HG02678 (cell line): ENCODE measurements at regions not wholly inside any gene's neighbourhood (a gene's known extent, or its start where the extent isn't known, plus 50 kb on each side); places are given as distances from the start of the nearest gene placed in this dataset.

Experiments used
- ATAC-seq: cut with Tn5 transposase; IDR thresholded peaks from one replicate; pipeline ENCODE4 v1.9.1; 2021; ENCODE audit warnings: mild to moderate bottlenecking, moderate library complexity; ENCODE audit not compliant: unreplicated experiment

- ATAC-seq, result no peak
Observed at GRCh38 chr18:45222180-45222579, 393.1 kb upstream of the SLC14A2 start.

DNA sequence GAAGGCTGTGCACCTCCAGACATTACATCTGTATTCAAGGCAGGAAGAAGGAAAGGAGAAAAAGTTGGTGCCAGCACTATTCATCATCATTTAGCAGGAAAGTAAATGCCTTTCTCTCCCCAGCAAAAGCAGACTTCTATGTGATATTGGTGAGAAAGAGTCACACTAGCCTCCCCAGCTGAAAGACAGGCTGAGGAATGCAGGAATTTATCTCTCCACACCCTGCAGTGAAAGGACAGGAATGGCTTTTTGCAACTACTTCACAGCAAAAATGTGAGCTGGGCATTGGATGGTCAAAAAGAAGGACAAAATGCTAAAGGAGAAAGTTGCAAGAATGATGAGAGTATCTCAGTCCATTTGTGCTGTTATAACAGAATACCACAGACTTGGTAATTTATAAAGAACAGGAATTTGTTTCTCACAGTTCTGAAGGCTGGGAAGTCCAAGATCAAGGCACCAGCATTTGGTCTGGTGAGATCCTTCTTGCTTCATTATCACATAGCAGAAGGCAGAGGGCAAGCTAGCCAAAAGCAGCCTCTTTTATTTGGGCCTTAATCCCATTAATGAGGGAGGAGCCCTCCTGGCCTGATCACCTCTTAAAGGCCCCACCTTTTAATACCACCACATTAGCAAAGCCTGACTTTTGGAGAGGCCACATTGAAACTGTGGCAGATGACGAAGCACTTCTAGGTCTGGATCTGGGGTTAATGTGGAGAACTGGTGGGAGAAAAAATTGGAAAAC, 388.1 kb upstream of the SLC14A2 start:
- ATAC-seq, result no peak

DNA sequence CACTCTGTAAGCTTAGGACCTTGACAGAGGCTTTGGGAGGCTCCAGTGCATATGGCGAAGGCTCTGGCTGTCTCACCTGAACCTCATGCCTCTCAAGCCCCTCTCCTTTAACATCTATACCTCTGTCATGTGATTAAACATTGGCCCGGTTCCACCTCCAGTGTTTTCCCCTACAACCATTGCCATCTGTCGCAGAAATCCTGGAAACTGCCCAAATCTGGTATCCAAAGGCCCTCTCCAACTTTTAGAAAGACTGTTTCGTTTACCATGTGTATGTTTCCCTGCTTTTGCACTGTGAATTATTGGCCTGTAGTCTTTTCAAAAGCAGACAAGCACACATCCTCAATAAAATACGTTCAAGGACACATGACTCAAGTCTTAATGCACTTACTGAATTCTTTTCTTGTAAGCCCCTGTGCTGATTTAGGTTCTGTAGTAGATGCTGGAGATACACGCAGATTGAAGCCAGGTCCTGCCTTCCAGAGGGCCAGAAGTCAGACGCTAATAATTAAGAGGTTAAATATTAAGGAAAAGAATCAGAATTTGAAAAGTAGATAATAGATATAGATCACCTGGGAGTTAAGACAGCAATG, 386.4 kb upstream of the SLC14A2 start:
- no peak for ATAC-seq

DNA sequence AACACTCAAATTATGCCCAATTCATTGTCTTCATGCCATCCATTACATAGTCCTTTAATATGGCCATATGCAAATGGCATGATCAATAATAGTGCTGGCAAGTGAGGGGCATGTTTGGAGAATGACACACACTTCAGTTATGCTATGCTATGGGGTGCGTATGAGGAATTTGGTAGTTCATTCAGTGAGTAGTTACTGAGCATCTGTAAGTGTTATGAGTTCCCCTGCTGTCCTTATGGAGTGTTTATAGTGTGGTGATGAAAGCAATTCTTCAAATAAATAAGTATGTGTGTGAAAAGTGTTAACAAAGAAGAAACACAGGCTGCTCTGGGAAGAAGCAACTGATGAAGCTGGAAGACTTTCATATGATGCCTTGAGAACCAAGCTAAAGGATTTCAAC, 383.7 kb upstream of the SLC14A2 start:
- no peak for ATAC-seq

DNA sequence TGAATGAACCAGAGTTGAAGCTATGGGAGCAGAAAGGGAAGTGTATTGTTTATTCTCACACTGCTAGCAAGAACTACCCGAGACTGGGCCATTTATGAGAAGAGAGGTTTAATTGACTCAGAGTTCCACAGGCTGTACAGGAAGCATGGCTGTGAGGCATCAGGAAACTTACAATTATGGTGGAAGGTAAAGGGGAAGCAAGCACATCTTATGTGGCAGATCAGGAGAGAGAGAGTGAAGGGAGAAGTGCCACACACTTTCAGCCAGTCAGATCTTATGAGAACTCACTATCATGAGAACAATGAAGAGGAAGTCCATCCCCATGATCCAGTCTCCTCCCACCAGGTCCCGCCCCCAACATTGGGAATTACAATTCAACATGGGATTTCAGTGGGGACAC, 383.2 kb upstream of the SLC14A2 start:
- ATAC-seq, result no peak

- ATAC-seq, result no peak
Observed at GRCh38 chr18:45236676-45237075, 378.6 kb upstream of the SLC14A2 start.

DNA sequence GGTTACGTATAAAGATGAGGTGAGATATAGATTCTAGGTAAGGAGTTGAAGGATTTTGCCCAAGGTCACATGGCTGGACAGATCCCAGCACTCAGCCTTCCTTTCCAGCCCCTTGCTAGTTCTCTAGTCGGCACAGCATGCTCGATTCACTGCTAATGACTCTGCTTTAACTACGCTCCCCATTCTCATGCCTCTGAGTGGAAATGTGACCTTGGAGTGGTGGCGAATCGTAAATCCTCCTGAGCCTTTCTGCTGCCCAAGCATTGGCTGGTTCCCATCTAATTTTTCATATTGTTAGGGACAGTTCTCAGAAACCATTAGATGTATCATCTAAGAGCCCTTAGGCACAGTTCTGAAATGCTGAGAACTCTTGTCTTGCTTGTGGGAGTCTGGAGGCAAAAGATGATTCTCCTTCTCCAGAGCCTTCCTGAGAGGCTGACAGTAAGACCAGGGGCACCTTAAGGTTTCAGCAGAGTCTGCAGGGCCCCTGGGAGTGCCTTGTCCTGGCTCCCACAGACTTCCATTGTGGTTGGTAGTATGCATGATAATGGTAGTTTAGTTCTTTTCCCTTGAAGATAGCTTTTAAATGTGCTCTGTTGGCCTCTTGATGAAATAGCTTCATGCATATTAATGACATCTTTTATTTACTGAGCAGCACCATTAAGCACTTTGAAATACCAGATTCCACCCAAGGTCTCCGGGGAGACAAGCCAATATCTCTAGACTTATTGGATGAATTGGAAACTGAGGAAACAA, 377.8 kb upstream of the SLC14A2 start:
- ATAC-seq, result no peak

DNA sequence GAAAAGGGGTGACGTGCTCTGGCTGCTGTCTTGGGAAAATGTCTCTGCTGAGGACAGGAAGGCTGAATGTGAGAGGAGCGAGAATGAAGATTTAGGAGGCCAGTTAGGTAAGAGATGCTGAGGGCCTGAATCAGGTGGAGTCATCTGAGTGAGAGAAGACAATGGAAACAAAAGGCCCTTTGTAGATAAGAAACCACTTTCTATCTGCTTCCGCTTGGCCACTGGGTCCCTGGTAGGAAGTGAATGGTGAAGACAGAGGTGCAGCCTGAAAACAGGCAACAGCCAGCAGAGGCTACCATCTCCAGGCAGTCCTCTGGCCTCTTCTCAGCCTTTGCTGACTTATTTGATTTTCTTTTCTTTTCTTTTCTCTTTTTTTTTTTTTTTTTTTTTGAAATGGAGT, 374.0 kb upstream of the SLC14A2 start:
- ATAC-seq, result no peak

DNA sequence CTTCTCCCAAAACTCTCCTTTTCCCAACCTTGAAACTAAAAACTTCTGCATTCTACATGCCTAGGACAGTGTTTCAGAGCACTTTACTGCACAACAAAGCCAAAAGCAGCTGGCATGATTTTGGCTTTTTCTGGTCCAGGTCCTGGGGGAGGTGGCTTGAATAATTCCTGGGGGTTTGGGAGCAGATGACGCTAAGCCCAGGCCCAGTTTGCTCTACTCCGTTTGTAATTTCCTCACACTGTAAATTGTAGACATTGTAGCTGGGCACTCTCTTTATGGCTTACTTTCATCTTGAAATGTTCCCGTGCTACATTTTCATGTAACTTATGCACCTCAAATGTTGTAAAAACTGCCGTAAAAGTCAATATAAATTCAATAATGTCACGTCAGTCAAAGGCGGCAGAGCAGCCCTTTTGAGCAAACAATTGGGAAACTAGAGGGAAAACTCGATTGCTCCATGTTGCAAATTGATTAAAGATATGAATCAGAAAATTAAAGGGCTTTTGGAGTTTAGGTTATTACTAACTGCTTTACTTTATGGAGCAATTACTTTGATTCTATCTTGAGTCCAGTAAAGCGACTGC, 373.2 kb upstream of the SLC14A2 start:
- ATAC-seq, result no peak

- ATAC-seq, result no peak
Observed at GRCh38 chr18:45243340-45244110, 371.8 kb upstream of the SLC14A2 start.

DNA sequence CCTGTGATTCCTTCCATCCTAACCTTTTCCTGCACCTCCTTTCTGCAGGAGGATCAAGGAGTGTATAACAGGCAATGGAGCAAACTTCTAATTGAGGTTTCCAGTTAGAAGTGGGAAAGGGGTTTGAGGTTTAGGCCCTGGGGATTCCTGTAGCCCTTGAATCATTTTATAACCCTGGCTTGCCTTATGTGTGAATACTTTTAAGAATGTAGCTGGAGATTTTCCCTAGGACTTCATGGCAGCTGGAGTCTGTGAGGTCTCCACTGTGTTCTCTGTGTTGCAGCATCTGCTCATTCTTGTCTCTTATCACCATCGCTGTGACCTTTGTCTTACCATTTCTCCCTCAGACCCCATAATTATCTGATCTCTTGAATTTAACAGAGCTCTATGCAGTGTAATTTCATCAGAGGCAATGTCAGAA, 370.2 kb upstream of the SLC14A2 start:
- ATAC-seq, result no peak

DNA sequence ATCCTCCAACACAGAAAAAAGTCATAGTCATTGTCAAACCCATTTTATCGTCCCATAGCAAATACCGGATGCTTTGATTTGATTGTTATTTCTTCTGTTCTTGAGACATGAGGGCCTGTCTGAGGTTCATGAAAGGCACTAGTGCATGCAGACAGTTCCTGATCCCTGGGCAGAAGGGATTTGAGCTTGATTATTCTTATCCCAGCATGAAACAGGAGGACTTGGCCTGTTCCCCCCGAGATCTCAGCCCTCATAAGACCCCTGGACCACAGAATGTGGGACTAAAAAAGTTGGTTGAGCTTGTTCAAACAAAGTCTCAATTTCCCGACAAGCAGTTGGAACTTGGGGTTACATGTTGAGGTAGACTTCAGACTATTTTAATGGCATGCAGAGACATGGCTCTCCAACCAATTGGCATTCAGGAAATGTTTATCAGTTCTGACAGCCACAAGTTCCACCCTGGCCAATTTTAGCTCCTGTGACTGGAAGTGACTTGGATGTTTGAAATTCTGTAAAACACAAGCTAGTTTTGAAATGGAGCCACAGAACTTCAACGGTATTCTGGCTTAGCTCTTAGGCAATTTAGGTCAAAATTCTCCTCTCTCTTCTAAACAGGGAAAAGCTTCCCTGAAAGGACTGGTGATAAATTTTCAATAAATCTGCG, 366.9 kb upstream of the SLC14A2 start:
- no peak for ATAC-seq

- no peak for ATAC-seq
Observed at GRCh38 chr18:45249246-45249661, 366.0 kb upstream of the SLC14A2 start.

DNA sequence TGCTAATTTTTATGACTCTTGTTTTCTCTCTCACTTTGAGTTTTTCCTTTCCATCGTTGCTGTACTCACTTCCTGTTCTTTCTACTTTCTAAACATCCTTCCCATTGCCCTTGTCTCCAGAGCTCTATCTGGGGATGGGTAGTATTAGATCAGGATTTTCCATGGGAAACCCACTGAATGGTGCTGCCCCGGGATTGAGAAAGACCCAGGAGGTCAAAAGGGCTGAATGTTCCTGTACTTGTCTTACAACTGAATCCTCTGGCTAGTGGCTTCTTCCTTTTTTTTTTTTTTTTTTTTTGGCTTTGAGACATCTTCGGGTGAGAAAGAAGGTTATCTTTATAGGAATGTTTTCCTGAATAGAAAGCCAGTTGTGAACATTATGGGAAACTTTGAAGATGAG, 364.8 kb upstream of the SLC14A2 start:
- no peak for ATAC-seq

DNA sequence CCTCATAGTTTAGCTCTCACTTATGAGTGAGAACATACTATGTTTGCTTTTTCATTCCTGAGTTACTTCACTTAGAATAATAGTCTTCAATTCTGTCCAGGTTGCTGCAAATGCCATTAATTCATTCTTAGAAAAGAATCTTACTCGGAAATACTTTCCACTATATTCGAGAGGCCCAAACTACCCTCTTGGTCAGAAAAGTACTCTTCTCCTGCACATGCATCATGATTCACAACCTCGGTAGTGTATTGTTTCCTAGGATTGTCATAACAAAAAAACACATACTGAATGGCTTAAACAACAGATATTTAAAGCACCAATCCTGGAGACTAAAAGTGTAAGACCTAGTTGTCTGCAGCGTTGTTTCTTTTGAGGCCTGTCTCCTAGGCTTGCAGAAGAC, 364.0 kb upstream of the SLC14A2 start:
- no peak for ATAC-seq

GRCh38 chr18:45252474-45252873, 362.8 kb upstream of the SLC14A2 start:
- no peak for ATAC-seq

GRCh38 chr18:45253056-45253565, 362.2 kb upstream of the SLC14A2 start:
- ATAC-seq, result no peak

- ATAC-seq, result no peak
Observed at GRCh38 chr18:45253973-45254708, 361.1 kb upstream of the SLC14A2 start.

- ATAC-seq, result no peak
Observed at GRCh38 chr18:45254709-45255082, 360.6 kb upstream of the SLC14A2 start.
